Liver (tissue), 3 donors: ENCODE measurements at regions not wholly inside any gene's neighbourhood (a gene's known extent, or its start where the extent isn't known, plus 50 kb on each side); places are given as distances from the start of the nearest gene placed in this dataset.

Source experiments
- ATF3 ChIP-seq: IDR thresholded peaks from 2 replicates; pipeline ENCODE4 v1.6.1; 2016; ENCODE audit warnings: antibody characterized with exemption
- CTCF ChIP-seq: fragments of 150-350 bp; IDR thresholded peaks from 2 replicates; pipeline ENCODE4 v1.5.1; 2017; ENCODE audit warnings: improper control_type of control experiment, low read depth, low read length; ENCODE audit not compliant: missing input control
- EGR1 ChIP-seq, 2 donors: IDR thresholded peaks; 2 replicates each; pipeline ENCODE4 v1.6.1; 2016 to 2018; ENCODE audit warnings: antibody characterized with exemption in 2 of 2, low read depth in 2 of 2
- HNF4G ChIP-seq: IDR thresholded peaks from 2 replicates; pipeline ENCODE4 v1.6.1; 2016; ENCODE audit warnings: antibody characterized with exemption
- MAX ChIP-seq: IDR thresholded peaks from 2 replicates; pipeline ENCODE4 v1.6.1; 2016; ENCODE audit warnings: antibody characterized with exemption
- REST ChIP-seq: IDR thresholded peaks from 2 replicates; pipeline ENCODE4 v1.6.1; 2016; ENCODE audit warnings: antibody characterized with exemption, mild to moderate bottlenecking
- YY1 ChIP-seq: IDR thresholded peaks from 2 replicates; pipeline ENCODE4 v1.6.1; 2016; ENCODE audit warnings: antibody characterized with exemption, mild to moderate bottlenecking
- ZBTB33 ChIP-seq: IDR thresholded peaks from 2 replicates; pipeline ENCODE4 v1.6.1; 2016; ENCODE audit warnings: antibody characterized with exemption
- donor health status: healthy.
- donor health status: healthy.

- peak; percentile 64 for TF ChIP-seq ZBTB33
- TF ChIP-seq HNF4G, result peak; percentile 60
- TF ChIP-seq CTCF, result no peak
- peak; percentile 84 for TF ChIP-seq MAX
- peak; percentile 67 for TF ChIP-seq ATF3
- TF ChIP-seq EGR1 (IDR thresholded peaks at IDR 0.05; ENCODE audit: low read depth in 2 of 2), result no peak
- peak; percentile 76 for TF ChIP-seq YY1
- peak; percentile 38 for TF ChIP-seq REST
Observed at GRCh38 chr4:169915545-169915944, 110.7 kb downstream of the MFAP3L start.
